Putamen (tissue), 1 donor: ENCODE measurements at regions not wholly inside any gene's neighbourhood (a gene's known extent, or its start where the extent isn't known, plus 50 kb on each side); places are given as distances from the start of the nearest gene placed in this dataset.
"Not testable (repeated sequence)": the region's sequence is repeated elsewhere in the genome, so short reads cannot be mapped to it uniquely, and the experiment has no call there.

ENCODE experiments used
- DNase-seq: peaks from one replicate; pipeline ENCODE4 v3.0.0-alpha.2; 2016; ENCODE audit warnings: low spot score

DNA sequence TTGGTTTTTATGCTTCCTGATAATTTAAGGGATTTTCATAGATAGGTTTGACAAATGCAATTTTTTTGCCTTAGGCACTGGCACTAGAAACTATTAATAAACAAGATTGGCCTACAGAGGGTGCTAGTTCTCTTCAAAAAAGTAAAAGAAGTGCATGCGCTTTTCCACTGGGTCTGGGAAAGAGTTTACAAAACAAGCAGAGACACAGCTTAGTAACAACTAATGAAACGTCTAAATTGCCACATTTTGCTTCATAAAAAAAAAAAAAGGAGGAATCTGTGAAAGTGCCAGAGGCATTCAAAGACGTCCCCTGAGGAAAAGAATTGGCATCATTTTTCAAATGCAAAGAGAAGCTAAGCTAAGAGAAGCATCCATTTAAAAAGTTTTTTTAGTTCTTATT, 58.3 kb upstream of the EEA1 start:
- peak; percentile 73 for DNase-seq

DNA sequence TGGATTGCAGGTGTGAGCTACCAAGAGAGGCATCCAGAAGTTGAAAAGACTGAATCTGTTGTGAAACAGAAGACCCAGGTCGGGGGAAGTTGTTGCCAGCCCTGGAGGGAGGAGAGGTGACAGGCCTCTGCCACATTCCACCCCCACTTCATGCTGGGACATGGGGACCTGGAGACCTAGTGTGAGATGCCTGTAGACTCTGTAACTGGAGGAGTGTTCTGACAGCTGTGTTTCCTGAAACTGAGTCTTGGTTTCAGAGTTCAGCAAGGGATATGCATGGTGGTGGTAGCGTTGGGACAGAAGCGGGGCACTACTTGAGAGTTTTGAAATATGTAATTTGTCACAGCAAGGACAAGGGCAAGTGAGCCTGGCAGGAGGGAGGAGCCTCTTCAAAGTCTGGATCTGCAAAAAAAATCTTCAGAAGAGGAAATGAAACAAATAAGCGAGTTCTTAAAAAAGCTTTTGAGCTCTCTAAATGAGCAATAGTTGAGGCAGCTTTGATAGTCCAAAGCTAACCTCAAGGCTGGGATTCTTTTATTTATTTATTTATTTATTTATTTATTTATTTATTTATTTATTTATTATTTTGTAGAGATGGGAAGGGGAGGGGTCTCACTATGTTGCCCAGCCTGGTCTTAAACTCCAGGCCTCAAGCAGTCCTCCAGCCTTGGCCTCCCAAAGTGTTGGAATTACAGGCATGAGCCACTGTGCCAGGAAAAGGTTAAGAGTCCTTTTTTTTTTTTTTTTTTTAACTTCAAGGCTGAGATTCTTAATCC, 58.9 kb upstream of the EEA1 start:
- peak; percentile 7 for DNase-seq

GRCh38 chr12:92988622-92989130, 59.6 kb upstream of the EEA1 start:
- DNase-seq, result no peak

DNA sequence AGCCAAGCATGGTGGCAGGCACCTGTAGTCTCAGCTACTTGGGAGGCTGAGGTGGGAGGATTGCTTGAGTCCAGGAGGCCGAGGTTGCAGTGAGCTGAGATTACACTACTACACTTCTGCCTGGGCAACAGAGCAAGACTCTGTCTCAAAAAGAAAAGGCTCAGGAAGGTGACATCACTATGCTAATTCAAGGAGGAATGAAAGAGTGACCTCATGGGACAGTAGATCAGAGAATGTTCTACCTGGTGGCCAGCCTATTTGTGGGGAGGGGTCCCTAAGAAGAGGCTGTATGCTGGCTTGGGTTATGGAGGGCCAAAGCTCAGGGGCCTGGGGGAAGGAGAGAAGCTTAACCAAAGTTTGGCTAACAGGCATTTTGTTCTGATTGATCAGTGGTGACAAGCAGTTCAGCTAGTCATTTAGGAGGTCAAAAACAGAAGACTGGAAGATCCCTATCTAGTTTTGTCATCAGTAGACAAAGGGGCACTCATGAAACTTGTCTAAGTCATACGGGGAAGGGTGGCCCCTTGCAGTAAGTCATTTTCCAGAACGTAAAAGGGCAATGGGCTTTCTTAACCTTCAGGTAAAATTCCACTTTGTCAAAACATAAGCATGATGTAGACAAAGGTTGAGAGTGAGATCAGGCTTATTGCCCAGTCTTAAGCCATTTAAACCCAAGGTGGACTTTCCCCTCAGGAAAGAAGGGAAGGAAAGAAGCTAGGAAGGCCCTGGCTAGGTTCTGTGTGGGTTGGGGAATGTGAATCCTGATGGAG, 60.8 kb upstream of the EEA1 start:
- DNase-seq, result no peak

DNA sequence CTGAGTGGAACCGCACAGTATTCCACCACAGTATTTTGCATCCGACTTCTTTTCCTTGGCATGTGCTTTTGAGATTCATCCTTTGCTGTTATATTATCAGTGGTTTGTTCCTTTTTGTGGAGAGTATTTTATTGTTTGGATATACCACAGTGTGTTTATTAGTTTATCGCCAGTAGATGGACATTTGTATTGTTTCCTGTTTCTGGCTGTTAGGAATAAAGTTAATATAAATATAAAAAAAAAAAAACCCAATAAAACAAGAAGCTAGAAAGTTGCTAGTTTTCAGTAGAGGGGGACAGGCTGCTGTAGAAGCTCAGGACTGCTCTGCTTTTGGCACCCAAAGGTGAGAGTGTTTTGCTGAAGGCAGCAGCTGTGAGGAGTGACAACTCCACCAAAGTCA, 62.0 kb upstream of the EEA1 start:
- no peak for DNase-seq

DNA sequence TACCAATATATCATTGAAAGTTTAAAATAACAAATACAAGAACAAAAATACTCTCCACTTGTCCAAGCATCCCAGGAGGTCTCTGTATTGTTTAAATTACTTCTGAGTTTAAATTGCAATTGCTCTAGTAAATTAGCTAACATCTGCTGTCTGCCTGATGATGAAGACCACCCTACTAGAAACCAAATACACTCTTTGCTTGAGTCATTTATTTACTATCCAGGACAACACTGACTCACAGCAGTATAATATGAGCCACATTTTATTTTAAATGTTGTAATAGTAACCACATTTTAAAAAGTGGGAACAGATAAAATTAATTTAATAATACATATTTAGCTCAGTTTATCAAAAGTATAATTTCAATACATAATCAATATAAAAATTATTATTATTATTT, 62.9 kb upstream of the EEA1 start:
- DNase-seq, result no peak

- no peak for DNase-seq
Observed at GRCh38 chr12:92993259-92993658, 64.2 kb upstream of the EEA1 start.

DNA sequence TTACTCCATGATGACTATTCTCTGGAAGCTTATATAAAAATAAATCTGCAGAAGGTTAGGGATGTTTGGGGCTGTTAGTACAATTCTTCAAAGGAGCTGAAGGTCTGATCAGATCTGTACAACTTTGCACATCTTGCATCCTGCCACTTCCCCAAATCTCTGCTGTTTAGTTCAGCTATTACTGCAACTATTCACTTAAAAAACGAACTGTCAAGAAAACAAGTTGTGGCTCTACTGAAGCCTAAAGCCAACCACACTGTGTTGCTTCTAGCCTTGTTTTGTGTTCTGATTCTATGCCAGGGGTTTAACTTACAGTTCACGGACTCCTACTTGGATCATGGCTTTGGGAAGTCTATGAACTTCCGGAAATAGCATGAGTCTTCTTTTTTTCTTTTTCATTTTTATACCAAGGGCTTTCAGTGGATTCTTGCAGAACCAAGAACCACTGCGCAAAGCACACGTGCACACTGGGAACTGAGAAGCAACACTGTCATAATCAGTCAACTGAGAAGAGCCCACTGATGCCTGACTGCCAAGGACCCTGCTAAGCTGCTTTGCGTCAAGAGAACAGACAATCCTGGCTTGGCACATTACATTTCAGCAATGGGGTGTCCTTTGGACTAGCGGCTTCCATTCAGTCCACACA, 66.3 kb upstream of the EEA1 start:
- no peak for DNase-seq

GRCh38 chr12:93000026-93000425, 70.9 kb upstream of the EEA1 start:
- DNase-seq, result no peak

- no peak for DNase-seq
Observed at GRCh38 chr12:93001407-93001806, 72.3 kb upstream of the EEA1 start.

DNA sequence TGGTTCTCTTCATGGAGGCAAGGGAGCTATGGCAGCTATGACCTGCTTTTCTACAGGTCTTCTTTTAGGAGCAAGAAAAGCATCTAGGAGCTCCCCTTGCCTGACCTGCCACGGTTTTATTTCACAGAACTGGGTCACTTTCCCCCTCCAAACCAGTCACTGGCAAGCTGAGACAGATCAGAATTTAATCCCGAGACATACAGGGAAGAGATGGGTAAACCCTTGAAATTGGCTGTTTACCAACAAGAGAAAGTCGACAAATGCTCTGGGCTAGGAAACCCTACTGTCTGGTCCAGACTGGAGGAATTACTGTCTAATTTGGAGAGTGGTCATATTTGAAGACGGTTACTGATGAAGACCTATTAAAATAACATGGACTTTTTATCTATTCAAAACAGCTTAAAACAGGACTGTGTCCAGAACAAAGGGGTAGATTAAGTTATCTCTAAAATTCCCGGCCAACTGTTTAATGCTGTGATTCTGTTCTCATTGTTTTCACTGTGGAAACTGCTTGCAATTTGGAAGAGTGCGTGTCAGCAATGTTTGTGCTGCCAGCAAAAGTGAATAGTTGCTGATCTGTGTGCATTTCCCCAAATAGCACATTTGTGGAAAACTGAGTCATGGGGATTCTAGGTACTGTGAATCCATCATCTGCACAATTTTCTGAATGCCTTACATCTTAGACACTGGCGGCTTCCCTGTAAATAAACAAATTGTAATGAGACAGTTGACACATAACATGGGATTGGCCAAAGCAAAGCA, 73.4 kb upstream of the EEA1 start:
- no peak for DNase-seq

GRCh38 chr12:93003531-93004239, 74.6 kb upstream of the EEA1 start:
- DNase-seq, result no peak

DNA sequence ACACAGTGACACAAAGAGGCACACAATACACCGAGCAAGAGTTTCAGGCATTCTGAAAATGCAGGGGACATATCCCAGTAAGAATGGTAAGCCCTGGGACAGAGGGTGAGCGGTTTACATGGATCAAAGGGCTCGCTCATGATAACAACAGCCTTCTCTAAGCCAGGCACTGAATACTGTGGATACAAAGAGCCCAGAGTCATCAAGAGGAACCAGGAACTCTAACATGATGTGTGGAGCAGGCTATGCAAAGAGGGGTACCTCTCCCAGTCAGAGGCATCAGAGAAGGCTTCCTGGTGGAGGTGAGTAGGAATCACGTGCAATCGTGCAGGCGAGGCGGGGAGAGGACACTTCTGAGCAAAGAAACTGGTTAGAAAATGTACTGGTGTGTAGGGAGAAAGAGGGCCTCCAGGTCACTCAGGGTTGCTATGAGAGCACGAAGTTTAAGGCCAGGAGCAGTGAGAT, 76.9 kb upstream of the EEA1 start:
- DNase-seq, result no peak

DNA sequence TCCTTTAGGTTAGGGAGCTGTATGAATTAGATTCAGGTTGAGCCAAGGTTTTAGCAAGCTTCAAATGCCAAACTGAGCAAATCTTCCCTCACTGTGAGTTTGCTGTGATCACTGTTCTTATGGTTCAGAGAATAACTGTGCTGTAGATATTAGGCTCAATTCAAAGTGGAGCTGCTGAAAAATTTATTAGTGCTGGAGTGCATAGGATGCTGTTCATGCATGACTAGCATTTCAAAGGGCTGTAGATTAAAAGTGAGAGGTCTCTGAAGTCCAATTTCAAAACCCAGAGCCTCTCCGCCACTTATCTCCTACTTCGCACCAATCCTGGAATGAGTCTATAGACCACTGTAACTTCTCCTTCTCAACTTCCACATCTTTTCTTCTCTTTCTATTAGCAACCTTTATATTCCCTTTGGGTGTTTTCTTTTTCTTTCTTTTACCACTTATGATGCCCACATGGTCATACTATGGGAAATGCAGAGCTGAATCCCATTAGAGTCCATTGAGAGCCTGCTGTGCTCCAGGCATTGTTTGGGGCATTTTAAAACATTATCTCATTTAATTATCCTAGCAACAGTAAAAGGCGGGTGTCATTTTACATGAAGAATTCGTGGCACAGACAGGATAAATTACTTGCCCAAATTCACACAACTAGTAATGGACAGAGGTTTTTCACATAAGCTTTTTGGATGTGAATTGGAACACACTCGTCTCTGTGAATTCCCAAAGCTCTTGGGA, 77.5 kb upstream of the EEA1 start:
- no peak for DNase-seq

DNA sequence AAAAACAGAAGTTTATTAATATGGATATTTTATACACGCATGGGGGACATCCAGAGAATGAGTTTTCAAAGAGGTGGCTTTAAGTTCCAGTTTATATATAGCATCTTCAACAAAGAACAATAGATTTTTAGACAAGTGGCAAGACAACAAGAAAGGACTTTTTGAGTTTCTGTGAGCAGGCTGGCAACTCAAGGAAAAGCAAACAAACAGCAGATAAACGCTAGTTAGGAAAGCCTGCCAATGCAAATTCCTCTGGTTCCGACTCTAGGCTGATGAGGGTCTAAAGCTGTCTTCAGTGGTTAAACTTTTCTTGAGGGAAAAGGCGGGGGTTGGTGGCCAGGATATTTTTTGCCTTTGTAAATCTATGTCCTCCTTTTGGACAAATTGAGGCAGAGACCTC, 78.4 kb upstream of the EEA1 start:
- DNase-seq, result no peak

GRCh38 chr12:93008044-93008778, 79.1 kb upstream of the EEA1 start:
- no peak for DNase-seq

DNA sequence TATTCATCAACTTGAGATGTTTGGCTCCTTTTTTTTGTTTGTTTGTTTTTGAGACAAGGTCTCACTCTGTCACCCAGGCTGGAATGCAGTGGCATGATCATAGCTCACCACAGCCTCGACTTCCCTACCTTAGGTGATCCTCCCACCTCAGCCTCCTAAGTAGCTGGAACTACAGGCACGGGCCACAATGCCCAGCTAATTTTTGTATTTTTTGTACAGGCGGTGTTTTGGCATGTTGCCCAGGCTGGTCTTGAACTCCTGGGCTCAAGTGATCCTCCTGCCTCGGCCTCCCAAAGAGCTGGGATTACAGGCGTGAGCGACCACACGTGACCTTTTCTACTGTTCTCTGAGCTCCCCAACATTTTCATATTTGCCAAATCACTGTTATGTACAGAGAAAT, 79.8 kb upstream of the EEA1 start:
- DNase-seq, result not testable (repeated sequence)

DNA sequence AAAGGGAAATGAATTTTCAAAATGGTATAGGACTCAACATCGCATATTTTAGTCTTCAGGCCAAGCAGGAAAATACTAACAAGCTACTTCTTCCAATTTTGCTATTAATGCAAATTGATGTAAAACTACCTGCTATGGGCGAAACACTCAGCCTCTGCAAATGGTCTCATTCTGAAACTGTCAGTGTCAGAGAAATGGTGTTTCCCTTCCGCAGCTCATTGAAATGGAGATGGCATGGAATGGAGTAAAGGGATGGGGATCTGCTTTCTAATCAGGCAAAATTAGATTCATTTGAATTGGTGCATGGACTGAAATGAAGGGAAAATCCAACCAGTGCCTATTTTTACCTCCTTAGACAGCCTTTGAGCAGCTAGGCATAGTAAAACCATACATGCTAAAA, 80.4 kb upstream of the EEA1 start:
- DNase-seq, result no peak

GRCh38 chr12:93010461-93010860, 81.4 kb upstream of the EEA1 start:
- no peak for DNase-seq

- DNase-seq, result no peak
Observed at GRCh38 chr12:93011100-93011499, 82.0 kb upstream of the EEA1 start.
